ENCODE measurements at regions not wholly inside any gene's neighbourhood (a gene's known extent, or its start where the extent isn't known, plus 50 kb on each side); places are given as distances from the start of the nearest gene placed in this dataset.

DNA sequence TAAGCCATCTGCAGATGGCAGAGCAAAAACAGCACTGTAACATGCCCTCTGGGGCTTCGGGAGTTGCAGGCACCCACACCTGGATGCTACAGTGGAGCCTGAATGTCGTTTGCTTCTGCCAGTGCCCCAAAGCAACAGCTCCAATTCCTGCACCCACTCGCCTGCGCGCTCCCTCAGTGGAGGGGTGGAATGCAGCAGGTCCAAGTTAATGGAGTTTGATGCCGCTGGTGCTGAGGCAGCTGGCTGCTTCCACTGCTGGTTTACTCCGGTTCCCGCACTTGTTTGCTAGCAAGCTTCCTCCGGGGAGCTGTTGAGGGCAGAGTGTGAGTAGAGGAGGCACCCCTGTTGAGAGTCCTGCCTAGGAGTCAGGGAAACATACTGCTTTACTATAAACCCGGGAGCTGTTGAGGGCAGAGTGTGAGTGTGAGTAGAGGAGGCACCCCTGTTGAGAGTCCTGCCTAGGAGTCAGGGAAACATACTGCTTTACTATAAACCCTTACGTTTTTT lies 584.0 kb upstream of the TMPRSS15 start:
- Histone ChIP-seq H3K4me2 (ENCODE audit: low read length) (no peak overlapping the region), H3K79me2 (ENCODE audit: insufficient read depth, low read length) (no peaks in the 10 kb centered on the region), H2AFZ (ENCODE audit: low read depth, low read length, poor library complexity, severe bottlenecking) (no peak overlapping the region), H3K4me3 (replicated peaks in 1 of 2; ENCODE audit: low read depth in 1 of 2, low read length in 2 of 2) (no peak overlapping the region), H3K9me2 (ENCODE audit: insufficient read depth) (no peaks in the 10 kb centered on the region), H3K27ac (ENCODE audit: low read depth, low read length) (no peak overlapping the region), H3K9me3 (ENCODE audit: control insufficient read depth in 1 of 2, insufficient read depth in 1 of 2, low read depth in 1 of 2, low read length in 2 of 2) (peaks cover 11 to 46% of the 10 kb centered on the region in 2 experiments; a peak in 2 of 4 replicates), H3K27me3 (ENCODE audit: insufficient read depth, low read length) (no peaks in the 10 kb centered on the region), H4K20me1 (ENCODE audit: insufficient read depth) (no peaks in the 10 kb centered on the region), H3K36me3 (ENCODE audit: control insufficient read depth in 1 of 2, insufficient read depth in 2 of 2, low read length in 2 of 2) (no peaks in the 10 kb centered on the region), H3K9ac (ENCODE audit: low read length) (no peak overlapping the region), H3K4me1 (ENCODE audit: control insufficient read depth in 1 of 2, insufficient read depth in 2 of 2, low read length in 2 of 2) (no peaks in the 10 kb centered on the region)
- DNase-seq (ENCODE audit: low read depth, low spot score) (no peak), ATAC-seq (no peak)
- ChIA-PET POLR2A (no interaction called here), CTCF (no interaction called here), RAD21 (ENCODE audit: low non-redundant PET in 1 of 2, low total read pairs in 2 of 2, uncharacterized antibody in 2 of 2, unreplicated experiment in 2 of 2) (no interaction called here)
- no TSS peak for BruUV-seq (replicated peaks)
- no peak for TF ChIP-seq ZFX (IDR thresholded peaks at IDR 0.05)
- TF ChIP-seq FOSL1 (IDR thresholded peaks at IDR 0.05; ENCODE audit: low read depth): no peak
- TF ChIP-seq ELF1 (IDR thresholded peaks at IDR 0.05; ENCODE audit: borderline replicate concordance, low read depth): no peak
- TF ChIP-seq EZH2 (IDR thresholded peaks at IDR 0.05): no peak
- TF ChIP-seq, protein P1, sequence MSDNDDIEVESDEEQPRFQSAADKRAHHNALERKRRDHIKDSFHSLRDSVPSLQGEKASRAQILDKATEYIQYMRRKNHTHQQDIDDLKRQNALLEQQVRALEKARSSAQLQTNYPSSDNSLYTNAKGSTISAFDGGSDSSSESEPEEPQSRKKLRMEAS (IDR thresholded peaks at IDR 0.05): no peak
- TF ChIP-seq SRF (IDR thresholded peaks at IDR 0.05; ENCODE audit: low read depth): no peak
- TF ChIP-seq SP1 (IDR thresholded peaks at IDR 0.05; ENCODE audit: low read depth): no peak
- no peak for TF ChIP-seq RAD21 (IDR thresholded peaks at IDR 0.05; ENCODE audit: low read depth)
- intact Hi-C loops (cut with micrococcal nuclease): no loop called here

DNA sequence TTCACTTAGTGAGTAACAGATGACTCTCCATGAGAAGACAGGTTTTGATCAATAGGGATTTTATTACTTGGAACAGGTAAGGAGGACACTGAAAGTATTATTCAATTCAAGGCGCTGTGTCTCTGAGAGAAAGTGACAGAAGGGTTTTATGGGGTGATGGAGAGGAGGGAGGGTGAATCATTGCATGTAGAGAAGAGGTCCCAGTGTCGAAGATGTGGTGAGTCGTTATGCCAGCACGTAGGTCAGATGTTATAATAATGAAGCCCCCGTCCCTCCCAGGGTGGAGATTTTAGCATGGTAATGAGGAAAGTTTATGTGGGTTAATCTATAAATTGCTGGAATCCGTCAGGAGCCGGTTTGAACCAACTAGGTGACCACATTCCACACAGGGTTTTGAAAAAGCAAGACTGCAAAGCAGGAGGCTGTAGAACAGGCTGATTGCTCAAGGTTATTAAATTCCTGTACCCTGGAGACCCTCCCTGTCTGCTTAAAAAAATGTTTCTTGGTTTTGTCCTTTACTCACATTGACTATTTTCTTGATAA lies 586.4 kb upstream of the TMPRSS15 start:
- H3K9me3 ChIP-seq (ENCODE audit: control insufficient read depth in 1 of 2, insufficient read depth in 1 of 2, low read depth in 1 of 2, low read length in 2 of 2): peaks cover 11 to 36% of the 10 kb centered on the region in 2 experiments; a peak in 2 of 4 replicates
- H3K4me1 ChIP-seq (ENCODE audit: control insufficient read depth in 1 of 2, insufficient read depth in 2 of 2, low read length in 2 of 2): no peaks in the 10 kb centered on the region
- no peak overlapping the region for H3K4me3 ChIP-seq (replicated peaks in 1 of 2; ENCODE audit: low read depth in 1 of 2, low read length in 2 of 2)
- H3K4me2 ChIP-seq (ENCODE audit: low read length): no peak overlapping the region
- RAD21 ChIA-PET (ENCODE audit: low non-redundant PET in 1 of 2, low total read pairs in 2 of 2, uncharacterized antibody in 2 of 2, unreplicated experiment in 2 of 2): no interaction called here
- H2AFZ ChIP-seq (ENCODE audit: low read depth, low read length, poor library complexity, severe bottlenecking): no peak overlapping the region
- no peak overlapping the region for H3K9ac ChIP-seq (ENCODE audit: low read length)
- H4K20me1 ChIP-seq (ENCODE audit: insufficient read depth): no peaks in the 10 kb centered on the region
- intact Hi-C loops (cut with micrococcal nuclease): no loop called here
- POLR2A ChIA-PET: no interaction called here
- TF ChIP-seq ZNF274 (IDR thresholded peaks at IDR 0.05; ENCODE audit: low read depth, low read length) (no peak), POLR2A (IDR thresholded peaks at IDR 0.05; ENCODE audit: borderline replicate concordance, extremely low read depth, insufficient read depth, insufficient read length) (no peak), SIN3A (IDR thresholded peaks at IDR 0.05; ENCODE audit: low read depth) (no peak), YY1 (IDR thresholded peaks at IDR 0.05; ENCODE audit: extremely low read depth, insufficient replicate concordance, low read depth, low read length) (no peak), SRF (IDR thresholded peaks at IDR 0.05; ENCODE audit: low read depth) (no peak)
- TF ChIP-seq, protein P2, sequence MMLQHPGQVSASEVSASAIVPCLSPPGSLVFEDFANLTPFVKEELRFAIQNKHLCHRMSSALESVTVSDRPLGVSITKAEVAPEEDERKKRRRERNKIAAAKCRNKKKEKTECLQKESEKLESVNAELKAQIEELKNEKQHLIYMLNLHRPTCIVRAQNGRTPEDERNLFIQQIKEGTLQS (IDR thresholded peaks at IDR 0.05): no peak
- TF ChIP-seq, protein P1 (IDR thresholded peaks at IDR 0.05): no peak
- no peaks in the 10 kb centered on the region for H3K27me3 ChIP-seq (ENCODE audit: insufficient read depth, low read length)
- H3K36me3 ChIP-seq (ENCODE audit: control insufficient read depth in 1 of 2, insufficient read depth in 2 of 2, low read length in 2 of 2): no peaks in the 10 kb centered on the region
- BruUV-seq (replicated peaks): no TSS peak
- CTCF ChIA-PET: no interaction called here
- H3K79me2 ChIP-seq (ENCODE audit: insufficient read depth, low read length): no peaks in the 10 kb centered on the region
- DNase-seq (ENCODE audit: low read depth, low spot score) (no peak), ATAC-seq (no peak)
- no peaks in the 10 kb centered on the region for H3K9me2 ChIP-seq (ENCODE audit: insufficient read depth)
- no peak overlapping the region for H3K27ac ChIP-seq (ENCODE audit: low read depth, low read length)

All from HCT116 (cell line).